GM06990 (cell line): ENCODE measurements at regions not wholly inside any gene's neighbourhood (a gene's known extent, or its start where the extent isn't known, plus 50 kb on each side); places are given as distances from the start of the nearest gene placed in this dataset.

Source experiments
- DNase-seq: peaks from one replicate; pipeline ENCODE4 v3.0.0-alpha.2; 2011; ENCODE audit not compliant: insufficient read length; ENCODE audit errors: extremely low read depth
- H3K27me3 ChIP-seq: replicated peaks from 2 replicates; pipeline ENCODE4 v1.6.0; 2011; ENCODE audit warnings: low read length; ENCODE audit not compliant: control insufficient read depth, insufficient read depth
- H3K36me3 ChIP-seq: 2 replicates; pipeline ENCODE4 v1.5.1; 2011; ENCODE audit warnings: low read length; ENCODE audit not compliant: control insufficient read depth, insufficient read depth
- H3K4me3 ChIP-seq: replicated peaks from 2 replicates; pipeline ENCODE4 v1.5.1; 2011; ENCODE audit warnings: low read depth, mild to moderate bottlenecking, control low read depth, low read length
- TF ChIP-seq, protein P1 (sequence below): IDR thresholded peaks from 2 replicates; pipeline ENCODE4 v1.5.1; 2011; ENCODE audit warnings: low read length, control low read depth, mild to moderate bottlenecking, inconsistent platforms; ENCODE audit not compliant: insufficient read depth, poor library complexity, severe bottlenecking

DNA sequence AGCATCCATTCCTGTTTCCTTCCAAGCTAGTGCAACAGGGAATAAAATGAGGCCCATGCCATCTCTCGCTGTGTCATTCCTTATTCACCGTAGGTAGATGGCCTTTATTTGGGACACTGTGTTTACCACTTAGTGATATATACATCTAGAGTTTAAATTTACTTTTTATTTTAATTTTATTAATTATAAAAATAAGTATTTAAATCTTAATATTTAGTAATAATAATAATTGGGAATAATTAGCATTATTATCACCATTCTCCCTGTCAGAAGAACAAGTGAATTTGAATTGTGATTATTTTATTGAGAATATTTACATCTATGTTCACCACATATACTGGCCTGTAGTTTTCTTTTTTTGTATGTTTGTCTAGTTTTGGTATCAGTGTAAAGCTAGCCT, 692.9 kb upstream of the KIF2B start:
- Histone ChIP-seq H3K27me3 (no peaks in the 10 kb centered on the region), H3K36me3 (no peaks in the 10 kb centered on the region), H3K4me3 (no peak overlapping the region)
- TF ChIP-seq, protein P1, sequence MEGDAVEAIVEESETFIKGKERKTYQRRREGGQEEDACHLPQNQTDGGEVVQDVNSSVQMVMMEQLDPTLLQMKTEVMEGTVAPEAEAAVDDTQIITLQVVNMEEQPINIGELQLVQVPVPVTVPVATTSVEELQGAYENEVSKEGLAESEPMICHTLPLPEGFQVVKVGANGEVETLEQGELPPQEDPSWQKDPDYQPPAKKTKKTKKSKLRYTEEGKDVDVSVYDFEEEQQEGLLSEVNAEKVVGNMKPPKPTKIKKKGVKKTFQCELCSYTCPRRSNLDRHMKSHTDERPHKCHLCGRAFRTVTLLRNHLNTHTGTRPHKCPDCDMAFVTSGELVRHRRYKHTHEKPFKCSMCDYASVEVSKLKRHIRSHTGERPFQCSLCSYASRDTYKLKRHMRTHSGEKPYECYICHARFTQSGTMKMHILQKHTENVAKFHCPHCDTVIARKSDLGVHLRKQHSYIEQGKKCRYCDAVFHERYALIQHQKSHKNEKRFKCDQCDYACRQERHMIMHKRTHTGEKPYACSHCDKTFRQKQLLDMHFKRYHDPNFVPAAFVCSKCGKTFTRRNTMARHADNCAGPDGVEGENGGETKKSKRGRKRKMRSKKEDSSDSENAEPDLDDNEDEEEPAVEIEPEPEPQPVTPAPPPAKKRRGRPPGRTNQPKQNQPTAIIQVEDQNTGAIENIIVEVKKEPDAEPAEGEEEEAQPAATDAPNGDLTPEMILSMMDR, result no peak
- no peak for DNase-seq

DNA sequence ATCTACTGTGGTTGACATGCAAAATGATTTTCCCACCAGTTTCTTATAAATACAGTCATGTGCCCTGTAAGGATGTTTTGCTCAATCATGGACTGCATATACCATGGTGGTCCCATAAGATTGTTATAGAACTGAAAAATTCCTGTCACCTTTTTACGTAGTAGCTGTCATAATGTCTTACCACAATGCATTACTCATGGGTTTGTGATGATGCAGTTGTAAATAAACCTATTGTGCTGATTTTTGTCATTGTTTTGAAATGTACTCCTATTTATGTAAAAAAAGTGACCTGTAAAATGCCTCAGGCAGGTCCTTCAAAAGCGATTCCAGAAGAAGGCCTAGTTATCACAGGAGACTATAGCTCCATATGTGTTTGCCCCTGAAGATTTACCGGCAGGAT, 695.4 kb upstream of the KIF2B start:
- TF ChIP-seq, protein P1, result no peak
- Histone ChIP-seq H3K27me3 (no peaks in the 10 kb centered on the region), H3K36me3 (no peaks in the 10 kb centered on the region), H3K4me3 (no peak overlapping the region)
- no peak for DNase-seq

DNA sequence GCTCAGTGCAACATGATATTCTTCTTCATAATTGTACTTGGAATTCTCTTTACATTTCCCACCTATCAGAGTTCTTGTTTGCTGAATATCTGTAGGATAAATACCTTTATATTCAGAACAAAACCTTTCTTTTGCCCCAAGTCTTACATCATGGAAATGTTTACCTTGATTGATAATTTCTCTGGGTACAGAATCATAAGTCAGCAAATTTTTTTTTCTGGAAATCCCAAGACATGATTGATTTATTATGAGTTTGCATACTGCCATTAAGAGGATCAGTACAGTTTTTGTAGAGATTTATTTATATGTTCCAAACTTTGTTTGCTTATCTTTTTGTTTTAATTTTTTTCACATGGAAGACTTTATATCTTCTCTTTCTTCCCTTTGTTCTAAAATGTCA, 699.8 kb upstream of the KIF2B start:
- no peaks in the 10 kb centered on the region for H3K36me3 ChIP-seq
- TF ChIP-seq, protein P1, result no peak
- H3K4me3 ChIP-seq, result no peak overlapping the region
- DNase-seq, result no peak
- H3K27me3 ChIP-seq, result no peaks in the 10 kb centered on the region

DNA sequence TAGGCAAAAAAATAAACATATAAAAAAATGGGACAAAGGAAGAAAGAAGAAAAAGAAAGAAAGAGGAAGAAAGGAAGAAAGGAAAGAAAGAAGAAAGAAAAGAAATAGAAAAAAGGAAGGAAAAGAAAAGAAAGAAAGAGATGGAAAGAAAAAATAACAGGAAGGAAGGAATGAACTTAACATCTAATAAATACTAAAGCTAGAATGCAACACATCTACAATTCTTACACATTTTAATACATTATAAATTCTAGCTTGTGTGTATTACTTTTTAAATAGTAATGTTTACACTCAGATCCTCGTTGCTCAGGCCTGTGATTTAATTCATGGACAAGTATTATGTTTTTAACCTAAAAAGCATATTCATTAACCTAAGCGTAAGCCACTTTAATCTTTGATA, 703.0 kb upstream of the KIF2B start:
- no peak overlapping the region for H3K4me3 ChIP-seq
- H3K27me3 ChIP-seq, result no peaks in the 10 kb centered on the region
- TF ChIP-seq, protein P1, result no peak
- H3K36me3 ChIP-seq, result no peaks in the 10 kb centered on the region
- DNase-seq, result no peak

DNA sequence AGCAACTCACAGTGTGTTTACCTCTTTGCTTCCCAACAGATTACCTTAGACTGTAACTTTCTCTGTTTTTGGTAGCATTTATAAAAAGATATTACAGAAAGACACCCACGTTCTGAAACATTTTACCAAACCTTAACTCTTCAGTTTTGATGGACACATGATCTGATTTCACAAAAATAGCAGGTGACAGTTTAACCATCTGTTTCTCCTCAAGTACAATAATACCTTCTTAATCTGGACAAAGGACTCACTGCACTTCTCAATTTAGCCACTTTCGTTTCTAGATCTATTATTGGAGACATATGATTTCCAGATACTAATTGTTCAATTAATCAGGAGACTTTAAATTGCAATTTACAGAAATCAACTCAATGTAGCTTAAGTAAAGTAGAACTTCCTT, 703.8 kb upstream of the KIF2B start:
- no peaks in the 10 kb centered on the region for H3K36me3 ChIP-seq
- H3K4me3 ChIP-seq, result no peak overlapping the region
- DNase-seq, result no peak
- H3K27me3 ChIP-seq, result no peaks in the 10 kb centered on the region
- TF ChIP-seq, protein P1, result no peak

DNA sequence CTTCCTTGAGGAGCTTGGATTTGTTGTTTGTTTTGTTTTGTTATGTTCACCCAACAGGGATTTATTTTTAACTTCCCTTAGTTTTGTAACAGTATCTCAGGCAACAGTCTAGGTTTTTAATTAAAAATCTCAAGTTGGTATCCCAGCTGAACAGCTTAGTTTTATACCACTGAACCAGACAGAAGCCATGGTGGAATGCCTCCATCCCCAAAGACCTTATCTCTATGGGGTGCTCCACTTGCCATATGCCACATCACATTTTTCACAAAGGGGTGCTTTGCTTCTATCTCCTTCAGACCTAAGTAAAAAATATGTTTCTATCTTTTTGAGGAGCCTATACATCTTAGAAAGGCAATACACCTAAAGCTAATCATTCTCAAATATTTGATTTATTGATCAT, 715.8 kb upstream of the KIF2B start:
- TF ChIP-seq, protein P1, result no peak
- H3K27me3 ChIP-seq, result no peaks in the 10 kb centered on the region
- DNase-seq, result no peak
- H3K4me3 ChIP-seq, result no peak overlapping the region
- H3K36me3 ChIP-seq, result no peaks in the 10 kb centered on the region
